Right renal cortex interstitium (tissue), 3 donors: ENCODE measurements at regions not wholly inside any gene's neighbourhood (a gene's known extent, or its start where the extent isn't known, plus 50 kb on each side); places are given as distances from the start of the nearest gene placed in this dataset.
A peak's percentile ranks its signal among the peaks of the same experiment; 100 is the strongest.
"Not testable (repeated sequence)": the region's sequence is repeated elsewhere in the genome, so short reads cannot be mapped to it uniquely, and the experiment has no call there.

Experiments
- DNase-seq, 3 donors: peaks; one replicate each; pipeline ENCODE4 v3.0.0-alpha.2; 2013; ENCODE audit warnings: low read depth in 3 of 3, low spot score in 2 of 3

- DNase-seq, result peak in 2 of 3 donors; percentile 39 to 41
These were observed 114.0 kb upstream of the COBL start for GRCh38 chr7:51430480-51431086.

GRCh38 chr7:51428217-51428887 lies 111.7 kb upstream of the COBL start:
- DNase-seq, result no peak

- DNase-seq, result no peak
These were observed 109.6 kb upstream of the COBL start for GRCh38 chr7:51426163-51426562.

GRCh38 chr7:51409934-51410333 lies 93.3 kb upstream of the COBL start:
- DNase-seq, result not testable (repeated sequence)

- not testable (repeated sequence) for DNase-seq
These were observed 81.0 kb upstream of the COBL start for GRCh38 chr7:51397608-51398007.

- DNase-seq, result not testable (repeated sequence)
These were observed 76.4 kb upstream of the COBL start for GRCh38 chr7:51393003-51393402.

GRCh38 chr7:51389952-51390351 lies 73.3 kb upstream of the COBL start:
- DNase-seq, result not testable (repeated sequence)

- DNase-seq, result not testable (repeated sequence)
These were observed 72.7 kb upstream of the COBL start for GRCh38 chr7:51389216-51389812.

- not testable (repeated sequence) for DNase-seq
These were observed 71.6 kb upstream of the COBL start for GRCh38 chr7:51388241-51388640.

GRCh38 chr7:51386806-51387568 lies 70.4 kb upstream of the COBL start:
- DNase-seq, result not testable (repeated sequence)

- DNase-seq, result not testable (repeated sequence)
These were observed 69.6 kb upstream of the COBL start for GRCh38 chr7:51386184-51386583.

- not testable (repeated sequence) for DNase-seq
These were observed 65.6 kb upstream of the COBL start for GRCh38 chr7:51382243-51382642.

- DNase-seq, result no peak
These were observed 59.9 kb upstream of the COBL start for GRCh38 chr7:51376420-51377092.

- no peak for DNase-seq
These were observed 58.3 kb upstream of the COBL start for GRCh38 chr7:51374936-51375335.

- not testable (repeated sequence) for DNase-seq
These were observed 57.0 kb upstream of the COBL start for GRCh38 chr7:51373607-51374006.

- no peak for DNase-seq
These were observed 53.1 kb upstream of the COBL start for GRCh38 chr7:51369746-51370145.

GRCh38 chr7:51369228-51369627 lies 52.6 kb upstream of the COBL start:
- DNase-seq, result not testable (repeated sequence)

GRCh38 chr7:51368334-51368733 lies 51.7 kb upstream of the COBL start:
- no peak for DNase-seq

- DNase-seq, result no peak
These were observed 51.0 kb upstream of the COBL start for GRCh38 chr7:51367614-51367968.

- DNase-seq, result peak in 1 of 3 donors; percentile 38
These were observed 50.5 kb upstream of the COBL start for GRCh38 chr7:51366930-51367613.
